LoVo (cell line): ENCODE measurements at regions not wholly inside any gene's neighbourhood (a gene's known extent, or its start where the extent isn't known, plus 50 kb on each side); places are given as distances from the start of the nearest gene placed in this dataset.
"Not testable (repeated sequence)": the region's sequence is repeated elsewhere in the genome, so short reads cannot be mapped to it uniquely, and the experiment has no call there.

Experiments used
- DNase-seq: peaks from one replicate; pipeline ENCODE4 v3.0.0-alpha.2; 2016; ENCODE audit warnings: low spot score

DNA sequence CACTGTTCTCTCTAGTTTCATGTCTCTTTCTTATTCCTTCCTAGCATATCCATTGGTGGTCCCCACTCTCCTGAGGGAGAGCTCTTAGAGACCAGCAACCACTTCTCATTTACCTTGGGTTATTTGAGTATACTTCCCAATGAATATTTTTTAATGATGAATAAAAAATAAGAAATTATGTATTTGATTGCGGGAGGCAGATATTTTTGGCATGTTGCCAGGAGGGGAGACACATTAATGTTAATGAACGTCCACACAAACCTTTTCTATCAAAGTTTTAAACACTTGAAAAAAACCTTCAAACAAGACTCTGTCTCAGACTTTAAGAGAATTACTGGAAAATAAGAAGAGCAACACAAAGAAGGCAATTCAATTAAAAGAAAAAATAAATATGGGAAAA, 260.6 kb upstream of the MAGI2 start:
- DNase-seq = no peak

DNA sequence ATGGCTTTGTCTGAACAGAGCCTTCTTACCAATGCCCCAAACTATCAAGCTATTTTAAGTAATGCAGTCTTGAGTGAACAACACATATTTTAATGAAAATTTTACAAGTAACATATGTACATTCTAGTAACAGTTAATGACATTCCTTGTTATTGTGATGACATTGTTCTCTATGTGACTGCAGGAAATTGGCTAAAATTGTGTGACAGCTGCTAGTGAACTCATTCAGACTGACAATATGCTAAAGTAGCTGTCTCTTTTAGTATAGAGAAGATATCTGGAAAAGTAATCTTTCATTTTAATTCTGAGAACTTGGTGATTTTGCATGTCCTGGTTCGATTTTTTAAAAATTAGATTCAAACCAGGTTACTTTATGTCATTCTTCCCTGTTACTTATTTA, 259.8 kb upstream of the MAGI2 start:
- DNase-seq = no peak

DNA sequence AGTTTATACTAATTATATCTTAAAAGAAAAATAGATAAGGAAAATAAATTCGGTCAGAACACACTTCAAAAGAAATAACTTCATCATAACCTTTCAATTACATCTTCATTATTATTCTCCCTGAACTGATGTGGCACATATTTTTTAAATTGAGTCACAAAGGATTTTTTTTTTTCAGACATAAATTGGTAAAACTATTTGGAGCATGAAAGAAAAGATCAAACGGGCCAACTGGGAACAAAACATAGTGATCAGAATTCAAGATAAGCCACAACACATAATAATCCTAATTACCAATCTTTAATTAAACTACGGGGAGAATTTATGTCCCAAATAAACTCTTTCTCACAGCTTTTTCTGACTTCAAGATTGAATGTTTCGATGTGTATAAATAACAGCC, 258.2 kb upstream of the MAGI2 start:
- DNase-seq = no peak

- peak; percentile 68 for DNase-seq
Measured at GRCh38 chr7:79709574-79710409, 256.3 kb upstream of the MAGI2 start.

GRCh38 chr7:79702116-79702515, 248.6 kb upstream of the MAGI2 start:
- DNase-seq = no peak

DNA sequence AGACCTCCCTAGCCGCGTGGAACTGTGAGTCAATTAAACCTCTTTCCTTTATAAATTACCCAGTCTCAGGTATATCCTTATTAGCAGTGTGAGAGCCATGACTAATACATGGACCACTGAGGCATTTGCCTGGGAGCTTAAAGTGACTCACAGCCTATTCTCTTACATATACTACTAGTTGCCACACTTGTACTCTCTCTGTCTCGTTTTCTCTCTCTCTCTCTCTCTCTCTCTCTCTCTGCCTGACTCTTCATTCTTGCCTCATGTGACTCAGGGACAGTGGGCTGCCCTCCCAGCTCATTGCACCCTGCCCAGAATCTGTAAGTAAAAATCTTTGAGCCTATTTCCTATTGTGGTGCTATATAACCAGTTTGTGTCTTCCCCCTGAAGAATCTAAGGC, 238.5 kb upstream of the MAGI2 start:
- DNase-seq = no peak

GRCh38 chr7:79691074-79691473, 237.6 kb upstream of the MAGI2 start:
- DNase-seq = no peak

DNA sequence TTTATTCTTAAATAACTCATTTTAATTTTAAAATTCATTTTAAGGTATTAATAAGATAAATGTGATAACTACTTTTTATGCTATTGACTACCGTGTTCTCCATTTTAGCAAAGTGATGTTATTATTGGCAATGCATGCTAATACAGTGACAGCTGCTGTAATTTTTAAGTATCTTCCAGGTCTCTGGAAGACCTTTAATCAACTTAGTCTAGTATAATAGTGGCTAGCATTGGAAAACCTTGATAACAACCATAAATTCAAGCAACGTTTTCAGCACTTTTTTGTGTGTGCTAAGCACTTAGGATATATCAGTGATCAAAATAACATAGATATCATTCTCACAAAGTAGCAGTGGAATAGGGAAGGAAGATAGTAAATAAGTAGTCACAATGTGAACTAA, 230.9 kb upstream of the MAGI2 start:
- DNase-seq = no peak

DNA sequence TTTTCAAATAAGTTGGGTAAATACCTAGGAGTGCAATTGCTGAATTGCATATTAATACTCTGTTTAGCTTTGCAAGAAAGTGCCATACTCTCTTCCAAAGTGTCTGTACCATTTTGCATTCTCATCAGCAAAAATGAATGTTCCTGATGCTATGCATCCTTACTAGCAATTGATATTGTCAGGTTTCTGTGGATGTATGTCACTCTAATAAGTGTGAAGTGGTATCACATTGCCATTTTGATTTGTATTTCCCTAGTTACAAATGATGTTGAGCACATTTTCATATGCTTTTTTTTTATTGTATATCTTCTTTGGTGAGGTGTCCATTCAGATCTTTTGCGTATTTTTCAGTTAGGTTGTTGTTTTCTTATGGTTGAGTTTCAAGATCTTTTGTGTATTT, 230.4 kb upstream of the MAGI2 start:
- no peak for DNase-seq

DNA sequence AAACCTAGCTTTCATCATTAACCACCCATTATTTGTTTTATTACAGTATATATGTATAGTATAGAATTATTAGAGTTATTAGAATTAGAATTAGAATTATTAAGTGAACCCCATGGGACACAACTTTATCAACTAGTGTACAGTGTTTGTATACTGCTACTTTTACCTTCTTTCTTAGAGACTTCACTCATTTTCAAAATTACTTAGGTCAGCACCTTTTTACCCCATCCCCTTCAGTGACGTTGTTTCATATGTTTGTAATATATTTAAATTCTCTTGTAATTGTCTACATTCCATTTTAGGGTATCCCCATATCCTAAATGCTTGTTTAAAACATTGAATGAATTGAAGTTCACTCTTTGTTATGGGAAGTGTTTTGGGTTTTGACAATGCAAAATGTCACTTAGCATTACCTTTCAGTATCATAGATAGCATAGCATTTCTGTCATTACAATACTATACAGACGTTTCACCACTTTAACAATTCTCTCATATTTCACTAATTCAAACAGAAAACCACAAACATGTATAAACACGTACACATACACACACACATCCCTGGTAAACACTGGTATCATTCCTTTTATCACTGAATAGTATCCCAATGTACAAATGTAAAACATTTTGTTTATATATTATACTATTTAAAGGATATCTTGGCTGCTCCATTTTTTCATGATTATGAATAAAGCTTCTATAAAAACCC, 229.9 kb upstream of the MAGI2 start:
- no peak for DNase-seq

DNA sequence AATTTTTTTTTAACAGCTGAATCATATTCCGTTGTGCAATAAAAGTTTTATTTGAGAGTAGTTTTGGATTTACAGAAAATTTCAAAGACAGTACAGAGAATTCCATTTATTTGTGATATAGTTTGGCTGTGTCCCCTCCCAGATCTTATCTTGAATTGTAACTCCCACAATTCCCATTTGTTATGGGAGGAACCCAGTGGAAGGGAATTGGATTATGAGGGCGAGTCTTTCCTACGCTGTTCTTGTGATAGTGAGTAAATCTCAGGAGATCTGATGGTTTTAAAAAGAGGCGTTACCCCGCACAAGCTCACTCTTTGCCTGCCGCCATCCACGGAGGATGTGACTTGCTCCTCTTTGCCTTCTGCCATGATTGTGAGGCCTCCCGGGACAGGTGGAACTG, 228.0 kb upstream of the MAGI2 start:
- DNase-seq = no peak

DNA sequence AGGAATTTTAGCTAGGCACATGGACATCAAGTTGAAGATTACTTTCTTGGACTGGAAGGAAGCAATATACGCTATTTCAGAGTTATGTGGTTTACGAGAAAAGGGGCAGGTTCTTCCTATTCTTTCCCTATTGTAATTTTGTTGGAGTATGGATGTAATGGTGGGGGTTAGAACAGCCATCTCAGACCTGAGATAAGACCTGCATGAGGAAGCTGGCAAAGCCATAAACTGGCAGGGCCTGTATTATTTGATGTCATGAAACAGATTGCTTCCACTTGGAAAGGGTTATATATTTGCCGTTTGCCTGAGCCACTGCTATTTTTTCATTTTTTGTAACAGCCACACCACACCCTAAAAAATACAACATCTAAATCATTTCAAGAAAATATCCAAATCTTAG, 220.5 kb upstream of the MAGI2 start:
- no peak for DNase-seq

DNA sequence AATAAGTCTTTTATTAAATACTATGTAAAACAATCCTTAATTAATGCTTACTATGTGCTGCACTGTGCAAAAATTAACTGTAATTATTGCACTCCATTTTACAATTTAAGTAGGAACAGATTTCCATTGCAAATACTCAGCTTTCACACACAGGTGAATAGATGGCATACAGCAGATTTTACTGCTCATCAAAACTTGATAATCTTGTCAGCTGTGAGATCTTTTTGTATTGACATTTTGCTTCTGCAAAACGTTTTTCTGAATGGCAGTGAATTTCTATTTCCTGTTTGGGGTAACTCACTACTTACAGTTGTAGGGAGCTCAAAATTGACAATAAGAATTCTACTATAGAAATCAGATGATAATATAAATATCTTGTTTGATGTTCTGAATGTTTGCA, 220.0 kb upstream of the MAGI2 start:
- no peak for DNase-seq

- no peak for DNase-seq
Measured at GRCh38 chr7:79668292-79668691, 214.8 kb upstream of the MAGI2 start.

GRCh38 chr7:79666472-79666871, 213.0 kb upstream of the MAGI2 start:
- DNase-seq = no peak

GRCh38 chr7:79664884-79665676, 211.6 kb upstream of the MAGI2 start:
- DNase-seq = no peak

GRCh38 chr7:79658304-79658703, 204.8 kb upstream of the MAGI2 start:
- DNase-seq = no peak

GRCh38 chr7:79653136-79653631, 199.7 kb upstream of the MAGI2 start:
- no peak for DNase-seq

DNA sequence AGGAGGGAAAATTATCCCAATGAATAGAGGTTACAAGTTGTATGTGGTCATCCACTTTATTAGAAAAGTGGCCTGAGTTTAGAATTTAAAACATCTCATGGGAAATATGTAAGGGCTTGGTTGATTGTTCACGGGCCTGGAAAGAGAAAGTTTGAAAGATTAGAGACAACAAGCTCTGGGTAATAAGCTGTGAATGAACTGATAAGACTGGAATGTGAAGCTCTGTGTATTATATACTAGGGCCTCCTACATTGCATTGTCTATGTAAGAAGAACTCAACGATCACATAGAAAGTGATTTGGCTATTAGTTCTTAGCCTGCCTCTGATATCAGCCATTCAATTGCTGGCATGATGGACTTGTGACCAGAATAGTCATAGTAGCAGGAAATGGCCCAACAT, 199.2 kb upstream of the MAGI2 start:
- DNase-seq = no peak

DNA sequence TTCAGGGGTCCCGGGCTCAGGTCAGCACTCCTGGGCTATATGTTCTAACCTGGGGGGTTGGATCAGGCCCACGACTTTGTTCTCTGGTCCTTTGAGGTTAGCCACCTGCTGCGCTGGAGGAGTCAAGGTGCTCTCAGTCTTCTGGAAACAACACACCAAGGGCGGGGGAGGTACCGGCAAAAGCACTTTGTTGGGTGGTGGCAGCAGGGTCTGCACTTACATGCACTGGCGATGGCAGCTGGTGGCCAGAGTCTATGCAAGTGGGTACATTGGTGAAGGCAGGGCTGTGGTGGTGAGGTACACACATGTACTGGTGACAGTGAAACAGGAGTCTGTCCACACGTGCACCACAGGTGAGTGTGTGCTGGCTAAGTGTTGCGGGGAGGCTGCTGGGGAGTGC, 194.2 kb upstream of the MAGI2 start:
- no peak for DNase-seq

DNA sequence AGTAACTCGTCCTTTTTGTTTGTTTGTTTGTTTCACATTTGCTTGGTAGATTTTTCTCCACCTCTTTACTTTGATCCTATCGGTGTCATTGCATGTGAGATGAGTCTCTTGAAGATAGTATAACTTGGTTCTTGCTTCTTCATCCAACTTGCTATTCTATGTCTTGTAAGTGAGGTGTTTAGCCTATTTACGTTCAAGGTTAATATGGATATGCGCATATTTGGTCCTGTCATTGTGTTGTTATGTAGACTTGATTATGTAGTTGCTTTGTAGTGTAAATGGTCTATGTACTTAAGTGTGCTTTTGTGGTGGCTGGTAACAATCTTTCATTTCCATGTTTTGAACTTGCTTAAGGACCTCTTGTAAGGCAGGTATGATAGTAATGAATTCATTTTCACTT, 192.8 kb upstream of the MAGI2 start:
- no peak for DNase-seq

GRCh38 chr7:79636849-79637248, 183.4 kb upstream of the MAGI2 start:
- DNase-seq = no peak

DNA sequence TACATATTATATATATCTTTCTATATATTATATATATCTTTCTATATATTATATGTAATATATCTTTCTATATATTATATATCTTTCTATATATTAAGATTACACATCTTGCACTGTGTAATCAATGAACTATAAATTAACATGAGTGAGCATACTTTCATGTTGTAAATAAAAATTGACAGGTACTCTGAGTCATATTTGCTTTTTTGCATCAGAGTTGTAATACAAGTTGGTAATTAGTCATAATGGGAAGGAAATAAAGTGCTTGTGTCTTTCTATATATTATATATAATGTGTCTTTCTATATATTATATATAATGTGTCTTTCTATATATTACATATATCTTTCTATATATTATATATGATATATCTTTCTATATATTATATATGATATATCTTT, 172.5 kb upstream of the MAGI2 start:
- DNase-seq = not testable (repeated sequence)
